HL-60 (cell line): ENCODE measurements at regions not wholly inside any gene's neighbourhood (a gene's known extent, or its start where the extent isn't known, plus 50 kb on each side); places are given as distances from the start of the nearest gene placed in this dataset.

Experiments
- DNase-seq, 2 experiments: peaks; one replicate each; pipeline ENCODE4 v3.0.0-alpha.2; 2010 to 2020; ENCODE audit warnings: low read depth in 1 of 2, low spot score in 1 of 2
- H3K27ac ChIP-seq: fragments of 250-450 bp; sonication (Bioruptor Pico); replicated peaks from 2 replicates; pipeline ENCODE4 v1.5.1; 2020; ENCODE audit warnings: mild to moderate bottlenecking, moderate library complexity
- H3K27me3 ChIP-seq: fragments of 250-450 bp; sonication (Bioruptor Pico); 2 replicates; pipeline ENCODE4 v1.5.1; 2021; ENCODE audit warnings: mild to moderate bottlenecking, moderate library complexity; ENCODE audit not compliant: insufficient read depth, poor library complexity, severe bottlenecking
- H3K4me3 ChIP-seq: replicated peaks from 2 replicates; pipeline ENCODE4 v1.5.1; 2011; ENCODE audit warnings: mild to moderate bottlenecking, control low read depth, low read length; ENCODE audit not compliant: insufficient read depth
- CTCF ChIP-seq: IDR thresholded peaks from one replicate; pipeline ENCODE4 v1.5.1; 2011; ENCODE audit warnings: low read length, control low read depth, inconsistent platforms; ENCODE audit not compliant: insufficient read depth
- GABPA ChIP-seq: IDR thresholded peaks from 2 replicates; pipeline ENCODE4 v1.6.1; 2012; ENCODE audit warnings: low read depth
- POLR2AphosphoS5 ChIP-seq: IDR thresholded peaks from 2 replicates; pipeline ENCODE4 v1.6.1; 2012; ENCODE audit warnings: low read depth
- REST ChIP-seq: IDR thresholded peaks from 2 replicates; pipeline ENCODE4 v1.6.1; 2012; ENCODE audit warnings: low read depth; ENCODE audit not compliant: insufficient replicate concordance
- SPI1 ChIP-seq: IDR thresholded peaks from 2 replicates; pipeline ENCODE4 v1.6.1; 2012; ENCODE audit warnings: low read depth, mild to moderate bottlenecking, borderline replicate concordance

GRCh38 chr9:73597771-73598170, 446.1 kb downstream of the ANXA1 start:
- Histone ChIP-seq H3K27ac (no peak overlapping the region), H3K27me3 (no peaks in the 10 kb centered on the region), H3K4me3 (no peak overlapping the region)
- TF ChIP-seq CTCF (no peak), GABPA (no peak), SPI1 (no peak), REST (no peak), POLR2AphosphoS5 (no peak)
- no peak for DNase-seq

- no peak overlapping the region for H3K4me3 ChIP-seq
- H3K27me3 ChIP-seq = no peaks in the 10 kb centered on the region
- TF ChIP-seq REST (no peak), POLR2AphosphoS5 (no peak), SPI1 (no peak), GABPA (no peak), CTCF (no peak)
- no peak for DNase-seq
- no peak overlapping the region for H3K27ac ChIP-seq
Observed at GRCh38 chr9:73609381-73609780, 457.7 kb downstream of the ANXA1 start.

- H3K4me3 ChIP-seq = no peak overlapping the region
- H3K27ac ChIP-seq = no peak overlapping the region
- TF ChIP-seq SPI1 (no peak), REST (no peak)
- DNase-seq = no peak
- H3K27me3 ChIP-seq = no peaks in the 10 kb centered on the region
Observed at GRCh38 chr9:73611032-73611431, 459.4 kb downstream of the ANXA1 start.
